HCT116 (cell line): ENCODE measurements at regions not wholly inside any gene's neighbourhood (a gene's known extent, or its start where the extent isn't known, plus 50 kb on each side); places are given as distances from the start of the nearest gene placed in this dataset.

Source experiments
- ATAC-seq: fragments of 200-7000 bp; cut with Tn5 transposase; 2 replicates; pipeline ENCODE4 v1.9.1; 2020; ENCODE audit warnings: mild to moderate bottlenecking, moderate library complexity
- BruUV-seq: library from RNA; stranded (reverse); fragments of 400-500 nt; replicated peaks from 2 replicates; lab custom pipeline; 2021; lab: Mats Ljungman, UMichigan
- CTCF ChIA-PET: fragments of 300-600 bp; sonication (Branson Sonifier 250); formaldehyde crosslinking; loops from one replicate; lab custom pipeline; 2021; ENCODE audit warnings: antibody characterized with exemption; lab: Charles Lee
- POLR2A ChIA-PET: fragments of 300-600, 350-600 bp; sonication (Branson Sonifier 250); formaldehyde crosslinking; loops from one replicate; lab custom pipeline; 2021; ENCODE audit warnings: antibody characterized with exemption; lab: Charles Lee
- RAD21 ChIA-PET, 2 experiments: fragments of 300-600 bp; sonication (Branson Sonifier 250); formaldehyde crosslinking; loops; one replicate each; lab custom pipeline; 2023; ENCODE audit warnings: low total read pairs in 2 of 2; ENCODE audit not compliant: uncharacterized antibody in 2 of 2, unreplicated experiment in 2 of 2, low non-redundant PET in 1 of 2; lab: Charles Lee
- DNase-seq: peaks from one replicate; pipeline ENCODE4 v3.0.0-alpha.2; 2010; ENCODE audit warnings: low read depth, low spot score
- H2AFZ ChIP-seq: fragments of 200-600 bp; shearing (Covaris generic), sonication (generic); 2 replicates; pipeline ENCODE4 v1.6.1; 2017; ENCODE audit warnings: low read depth, mixed run types, mixed read lengths, antibody characterized with exemption, low read length; ENCODE audit not compliant: poor library complexity, severe bottlenecking
- H3K27ac ChIP-seq: 2 replicates; pipeline ENCODE4 v1.5.1; 2012; ENCODE audit warnings: low read depth, low read length
- H3K27me3 ChIP-seq: fragments of 200-600 bp; sonication (generic); 2 replicates; pipeline ENCODE4 v1.6.1; 2016; ENCODE audit warnings: mixed run types, low read length, mixed read lengths; ENCODE audit not compliant: insufficient read depth
- H3K36me3 ChIP-seq, 2 experiments: fragments of 200-500 bp in 1 of 2; fragments of 200-600 bp in 1 of 2; sonication (Bioruptor generic) in 1 of 2; sonication (generic) in 1 of 2; 2 replicates each; pipeline versions ENCODE4 v1.5.1 to v1.6.1; 2014 to 2016; ENCODE audit warnings: low read length in 2 of 2, inconsistent platforms in 1 of 2, mixed read lengths in 1 of 2, mixed run types in 1 of 2; ENCODE audit not compliant: insufficient read depth in 2 of 2, control insufficient read depth in 1 of 2
- H3K4me1 ChIP-seq, 2 experiments: fragments of 200-600 bp in 1 of 2; sonication (generic) in 1 of 2; 2 replicates each; pipeline versions ENCODE4 v1.5.1 to v1.6.1; 2012 to 2017; ENCODE audit warnings: low read length in 2 of 2, inconsistent platforms in 1 of 2, mild to moderate bottlenecking in 1 of 2, mixed read lengths in 1 of 2, mixed run types in 1 of 2, moderate library complexity in 1 of 2; ENCODE audit not compliant: insufficient read depth in 2 of 2, control insufficient read depth in 1 of 2
- H3K4me2 ChIP-seq: fragments of 200-600 bp; sonication (generic); 2 replicates; pipeline ENCODE4 v1.6.1; 2017; ENCODE audit warnings: mixed run types, low read length, mixed read lengths
- H3K4me3 ChIP-seq, 2 experiments: fragments of 200-600 bp in 1 of 2; sonication (generic) in 1 of 2; replicated peaks in 1 of 2; 2 replicates each; pipeline ENCODE4 v1.5.1; 2011 to 2016; ENCODE audit warnings: low read length in 2 of 2, control low read depth in 1 of 2, low read depth in 1 of 2, mild to moderate bottlenecking in 1 of 2, mixed read lengths in 1 of 2, mixed run types in 1 of 2
- H3K79me2 ChIP-seq: fragments of 200-600 bp; sonication (generic); 2 replicates; pipeline ENCODE4 v1.6.1; 2017; ENCODE audit warnings: mild to moderate bottlenecking, mixed run types, low read length, moderate library complexity, mixed read lengths; ENCODE audit not compliant: insufficient read depth
- H3K9ac ChIP-seq: fragments of 200-600 bp; sonication (generic); 2 replicates; pipeline ENCODE4 v1.6.1; 2016; ENCODE audit warnings: low read length, mixed read lengths
- H3K9me2 ChIP-seq: fragments of 200-600 bp; sonication (generic), shearing (Covaris generic); 2 replicates; pipeline ENCODE4 v1.6.1; 2017; ENCODE audit warnings: mixed run types, mild to moderate bottlenecking, moderate library complexity; ENCODE audit not compliant: insufficient read depth
- H3K9me3 ChIP-seq, 2 experiments: fragments of 200-500 bp in 1 of 2; fragments of 200-600 bp in 1 of 2; sonication (Bioruptor generic) in 1 of 2; sonication (generic) in 1 of 2; 2 replicates each; pipeline ENCODE4 v1.6.1; 2014 to 2017; ENCODE audit warnings: low read length in 2 of 2, mixed read lengths in 2 of 2, inconsistent platforms in 1 of 2, low read depth in 1 of 2, mild to moderate bottlenecking in 1 of 2, mixed run types in 1 of 2, moderate library complexity in 1 of 2; ENCODE audit not compliant: control insufficient read depth in 1 of 2, insufficient read depth in 1 of 2
- H4K20me1 ChIP-seq: fragments of 200-600 bp; sonication (generic), shearing (Covaris generic); 2 replicates; pipeline ENCODE4 v1.6.1; 2017; ENCODE audit warnings: mixed run types, mild to moderate bottlenecking, moderate library complexity; ENCODE audit not compliant: insufficient read depth
- CEBPB ChIP-seq: IDR thresholded peaks from 2 replicates; pipeline ENCODE4 v1.6.1; 2012; ENCODE audit warnings: low read depth
- CTCF ChIP-seq, 3 experiments: fragments of 200-600 bp in 1 of 3; sonication (generic) in 1 of 3; IDR thresholded peaks in 2 of 3; conservative IDR thresholded peaks in 1 of 3; 2 replicates each; pipeline ENCODE4 v1.5.1; 2012 to 2017; ENCODE audit warnings: low read depth in 2 of 3, low read length in 2 of 3, antibody characterized with exemption in 1 of 3, borderline replicate concordance in 1 of 3, control low read depth in 1 of 3, mild to moderate bottlenecking in 1 of 3, mixed read lengths in 1 of 3, mixed run types in 1 of 3, moderate library complexity in 1 of 3; ENCODE audit not compliant: insufficient read depth in 1 of 3
- FOSL1 ChIP-seq: IDR thresholded peaks from 2 replicates; pipeline ENCODE4 v1.6.1; 2012; ENCODE audit warnings: low read depth
- SP1 ChIP-seq: IDR thresholded peaks from 2 replicates; pipeline ENCODE4 v1.6.1; 2012; ENCODE audit warnings: low read depth
- ZFX ChIP-seq: fragments of 450-650 bp; IDR thresholded peaks from 2 replicates; pipeline ENCODE4 v1.6.1; 2017
- intact Hi-C: fragments of 100-400 bp; cut with micrococcal nuclease; formaldehyde crosslinking; loops from 2 replicates; pipeline ENCODE4 v1.10.0; 2022

- no peak overlapping the region for H2AFZ ChIP-seq
- no peaks in the 10 kb centered on the region for H3K9me2 ChIP-seq
- intact Hi-C loops: no loop called here
- H3K27ac ChIP-seq: no peak overlapping the region
- no peaks in the 10 kb centered on the region for H3K27me3 ChIP-seq
- ChIA-PET CTCF (no interaction called here), POLR2A (no interaction called here), RAD21 (no interaction called here)
- TF ChIP-seq SP1 (no peak), FOSL1 (no peak), CEBPB (no peak)
- peaks cover 5 to 21% of the 10 kb centered on the region in 2 experiments; a peak in 2 of 4 replicates for H3K9me3 ChIP-seq
- H3K4me3 ChIP-seq: no peak overlapping the region
- H3K4me2 ChIP-seq: no peak overlapping the region
- ATAC-seq (no peak), DNase-seq (no peak)
- H3K4me1 ChIP-seq: no peaks in the 10 kb centered on the region
- no peak overlapping the region for H3K9ac ChIP-seq
- H4K20me1 ChIP-seq: no peaks in the 10 kb centered on the region
- no TSS peak for BruUV-seq
- no peaks in the 10 kb centered on the region for H3K36me3 ChIP-seq
- H3K79me2 ChIP-seq: no peaks in the 10 kb centered on the region
Observed at GRCh38 chr19:30802424-30803013, 430.3 kb downstream of the ZNF536 start.

- Histone ChIP-seq H3K4me1 (no peaks in the 10 kb centered on the region), H3K79me2 (no peaks in the 10 kb centered on the region), H3K27me3 (no peaks in the 10 kb centered on the region), H3K4me2 (no peak overlapping the region), H3K36me3 (no peaks in the 10 kb centered on the region), H3K9me2 (no peaks in the 10 kb centered on the region), H3K9ac (no peak overlapping the region), H4K20me1 (no peaks in the 10 kb centered on the region)
- ATAC-seq: no peak
- RAD21 ChIA-PET: interaction anchor here in 1 of 2 experiments (0.7 kb wide), 1 partner anchor 118 kb away, joined by 3 read pairs; no protein-coding TSS in a partner anchor
- POLR2A ChIA-PET: no interaction called here
- CTCF ChIA-PET: no interaction called here
- BruUV-seq: no TSS peak
- no peak for TF ChIP-seq ZFX
- peak in 1 of 3 experiments; percentile 26; a peak in 3 of 6 replicates for TF ChIP-seq CTCF (IDR thresholded peaks at IDR 0.05 in 2 of 3, conservative IDR thresholded peaks at IDR 0.05 in 1 of 3; ENCODE audit: borderline replicate concordance in 1 of 3, insufficient read depth in 1 of 3, low read depth in 2 of 3, low read length in 2 of 3)
- TF ChIP-seq, all 23 proteins: peak for 1
- Histone ChIP-seq H2AFZ (no peak overlapping the region), H3K9me3 (peaks cover 5 to 12% of the 10 kb centered on the region in 2 experiments; a peak in 2 of 4 replicates), H3K4me3 (no peak overlapping the region), H3K27ac (no peak overlapping the region)
- intact Hi-C loops: no loop called here
- DNase-seq: no peak
Observed at GRCh38 chr19:30799865-30800755, 427.9 kb downstream of the ZNF536 start.
